ENCODE measurements at regions not wholly inside any gene's neighbourhood (a gene's known extent, or its start where the extent isn't known, plus 50 kb on each side); places are given as distances from the start of the nearest gene placed in this dataset.

DNA sequence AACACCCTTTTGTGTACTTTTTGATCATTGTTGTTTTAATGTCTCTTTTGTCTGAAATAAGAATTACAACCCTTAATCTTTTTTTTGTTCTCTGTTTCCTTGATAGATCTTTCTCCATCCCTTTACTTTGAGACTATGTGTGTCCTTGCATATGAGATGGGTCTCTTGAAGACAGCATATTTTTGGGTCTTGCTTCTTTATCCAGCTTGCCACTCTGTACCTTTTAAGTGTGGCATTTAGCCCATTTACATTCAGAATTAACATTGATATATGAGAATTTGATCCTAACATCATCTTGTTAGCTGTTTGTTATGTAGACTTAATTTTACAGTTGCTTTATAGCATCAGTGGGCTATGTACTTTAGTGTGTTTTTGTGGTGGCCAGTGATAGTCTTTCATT is 382.5 kb downstream of the MED10 start:
- H3K36me3 ChIP-seq: no peaks in the 10 kb centered on the region
- TF ChIP-seq, protein P1, sequence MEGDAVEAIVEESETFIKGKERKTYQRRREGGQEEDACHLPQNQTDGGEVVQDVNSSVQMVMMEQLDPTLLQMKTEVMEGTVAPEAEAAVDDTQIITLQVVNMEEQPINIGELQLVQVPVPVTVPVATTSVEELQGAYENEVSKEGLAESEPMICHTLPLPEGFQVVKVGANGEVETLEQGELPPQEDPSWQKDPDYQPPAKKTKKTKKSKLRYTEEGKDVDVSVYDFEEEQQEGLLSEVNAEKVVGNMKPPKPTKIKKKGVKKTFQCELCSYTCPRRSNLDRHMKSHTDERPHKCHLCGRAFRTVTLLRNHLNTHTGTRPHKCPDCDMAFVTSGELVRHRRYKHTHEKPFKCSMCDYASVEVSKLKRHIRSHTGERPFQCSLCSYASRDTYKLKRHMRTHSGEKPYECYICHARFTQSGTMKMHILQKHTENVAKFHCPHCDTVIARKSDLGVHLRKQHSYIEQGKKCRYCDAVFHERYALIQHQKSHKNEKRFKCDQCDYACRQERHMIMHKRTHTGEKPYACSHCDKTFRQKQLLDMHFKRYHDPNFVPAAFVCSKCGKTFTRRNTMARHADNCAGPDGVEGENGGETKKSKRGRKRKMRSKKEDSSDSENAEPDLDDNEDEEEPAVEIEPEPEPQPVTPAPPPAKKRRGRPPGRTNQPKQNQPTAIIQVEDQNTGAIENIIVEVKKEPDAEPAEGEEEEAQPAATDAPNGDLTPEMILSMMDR (IDR thresholded peaks at IDR 0.05): no peak
- TF ChIP-seq POLR2A (IDR thresholded peaks at IDR 0.05): no peak
- no peak for TF ChIP-seq EP300 (IDR thresholded peaks at IDR 0.05)
- H3K4me1 ChIP-seq: no peaks in the 10 kb centered on the region
- no peaks in the 10 kb centered on the region for H3K27me3 ChIP-seq
- H3K4me3 ChIP-seq: no peak overlapping the region
- no peak for DNase-seq (ENCODE audit: low spot score in 2 of 2)
- no peak overlapping the region for H3K27ac ChIP-seq
- peaks cover 0 to 34% (median 2%) of the 10 kb centered on the region in 4 donors for H3K9me3 ChIP-seq

GRCh38 chr5:5986492-5987178 is 391.7 kb downstream of the MED10 start:
- TF ChIP-seq EP300 (IDR thresholded peaks at IDR 0.05): no peak
- TF ChIP-seq, protein P1 (IDR thresholded peaks at IDR 0.05): no peak
- TF ChIP-seq POLR2A (IDR thresholded peaks at IDR 0.05): no peak
- Histone ChIP-seq H3K4me3 (no peak overlapping the region), H3K4me1 (no peaks in the 10 kb centered on the region), H3K9me3 (no peaks in the 10 kb centered on the region), H3K36me3 (no peaks in the 10 kb centered on the region), H3K27ac (no peak overlapping the region), H3K27me3 (no peaks in the 10 kb centered on the region)
- WGBS, 2 donors: 84 to 86% methylated on average over 5 of the region's 5 CpGs
- DNase-seq (ENCODE audit: low spot score in 2 of 2): no peak

- Histone ChIP-seq H3K9me3 (no peaks in the 10 kb centered on the region), H3K4me3 (no peak overlapping the region), H3K27me3 (no peaks in the 10 kb centered on the region), H3K4me1 (peaks cover 0 to 4% (median 0%) of the 10 kb centered on the region in 4 donors), H3K27ac (no peak overlapping the region), H3K36me3 (no peaks in the 10 kb centered on the region)
- DNase-seq (ENCODE audit: low spot score in 2 of 2): no peak
- 91 to 100% methylated on average over 2 of the region's 2 CpGs for WGBS, 2 donors
- TF ChIP-seq POLR2A (IDR thresholded peaks at IDR 0.05) (no peak), EP300 (IDR thresholded peaks at IDR 0.05) (no peak)
- TF ChIP-seq, protein P1 (IDR thresholded peaks at IDR 0.05): no peak
These were observed 393.0 kb downstream of the MED10 start for GRCh38 chr5:5985332-5985731.

DNA sequence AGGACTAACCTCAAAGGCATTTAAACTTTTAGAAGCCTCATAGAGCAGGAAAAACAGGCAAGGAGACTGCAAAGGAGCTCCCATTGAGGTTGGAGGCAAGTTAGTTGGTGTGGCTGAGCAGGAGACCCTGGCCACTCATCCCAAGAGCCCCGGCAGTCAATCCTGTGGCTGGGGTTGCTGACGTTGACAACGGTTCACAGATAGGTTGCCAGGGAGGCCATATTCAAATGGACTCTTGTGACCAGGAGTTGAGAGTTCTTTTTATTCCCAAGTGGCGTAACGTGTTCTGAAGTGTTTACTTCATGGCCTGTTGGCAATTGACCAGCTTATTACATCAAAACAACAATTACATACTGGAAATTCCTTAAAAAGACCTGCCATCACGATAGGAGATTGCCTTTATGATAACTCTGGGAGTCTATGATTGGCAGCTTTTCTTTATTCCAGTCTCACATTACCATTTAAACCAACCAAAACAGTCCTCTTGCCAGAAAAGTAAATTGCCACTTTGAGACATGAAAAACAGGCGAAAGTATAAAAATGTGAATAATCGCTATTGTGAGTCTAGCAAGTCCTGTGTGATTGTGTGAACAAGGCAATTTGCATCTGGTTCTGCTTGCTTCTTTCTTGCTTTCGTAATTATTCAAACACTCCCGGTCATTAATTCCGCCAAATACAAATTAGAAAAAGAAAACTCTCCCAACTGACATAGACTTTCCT is 394.9 kb downstream of the MED10 start:
- no peaks in the 10 kb centered on the region for H3K36me3 ChIP-seq
- no peak overlapping the region for H3K4me3 ChIP-seq
- no peaks in the 10 kb centered on the region for H3K27me3 ChIP-seq
- no peak for DNase-seq (ENCODE audit: low spot score in 2 of 2)
- H3K27ac ChIP-seq: no peak overlapping the region
- TF ChIP-seq EP300 (IDR thresholded peaks at IDR 0.05) (no peak), POLR2A (IDR thresholded peaks at IDR 0.05) (no peak)
- TF ChIP-seq, protein P1 (IDR thresholded peaks at IDR 0.05): no peak
- peaks cover 0 to 17% (median 0%) of the 10 kb centered on the region in 4 donors for H3K4me1 ChIP-seq
- no peaks in the 10 kb centered on the region for H3K9me3 ChIP-seq
- 76 to 82% methylated on average over 11 of the region's 11 CpGs for WGBS, 2 donors

GRCh38 chr5:5981562-5981961 is 396.8 kb downstream of the MED10 start:
- H3K27me3 ChIP-seq: no peaks in the 10 kb centered on the region
- DNase-seq (ENCODE audit: low spot score in 2 of 2): no peak
- H3K27ac ChIP-seq: no peak overlapping the region
- no peaks in the 10 kb centered on the region for H3K9me3 ChIP-seq
- no peak overlapping the region for H3K4me3 ChIP-seq
- H3K4me1 ChIP-seq: peaks cover 0 to 17% (median 0%) of the 10 kb centered on the region in 4 donors
- TF ChIP-seq EP300 (IDR thresholded peaks at IDR 0.05): no peak
- TF ChIP-seq, protein P1 (IDR thresholded peaks at IDR 0.05): no peak
- TF ChIP-seq POLR2A (IDR thresholded peaks at IDR 0.05): no peak
- 82 to 85% methylated on average over 2 of the region's 2 CpGs for WGBS, 2 donors
- H3K36me3 ChIP-seq: no peaks in the 10 kb centered on the region
